IMR-90 (cell line): ENCODE measurements at regions not wholly inside any gene's neighbourhood (a gene's known extent, or its start where the extent isn't known, plus 50 kb on each side); places are given as distances from the start of the nearest gene placed in this dataset.

ENCODE experiments used
- ATAC-seq: fragments of 200-7000 bp; cut with Tn5 transposase; 2 replicates; pipeline ENCODE4 v1.9.1; 2020; ENCODE audit warnings: low read depth, mild to moderate bottlenecking, moderate library complexity
- BruUV-seq: library from RNA; stranded (reverse); fragments of 400-500 nt; replicated peaks from 2 replicates; lab custom pipeline; 2021; lab: Mats Ljungman, UMichigan
- CTCF ChIA-PET: fragments of 300-600 bp; formaldehyde crosslinking; extraction: SDS; loops from one replicate; lab custom pipeline; 2021; ENCODE audit warnings: antibody characterized with exemption; lab: Yijun Ruan, JAX
- POLR2A ChIA-PET: fragments of 300-600 bp; sonication (Branson Sonifier 250); formaldehyde crosslinking; loops from one replicate; lab custom pipeline; 2022; ENCODE audit warnings: antibody characterized with exemption; ENCODE audit not compliant: unreplicated experiment; lab: Charles Lee
- DNase-seq: peaks from one replicate; pipeline ENCODE4 v3.0.0; 2013
- H2AFZ ChIP-seq: replicated peaks from 2 replicates; pipeline ENCODE3; 2013; ENCODE audit warnings: low read length, mild to moderate bottlenecking; ENCODE audit not compliant: poor library complexity
- H2AK5ac ChIP-seq: 2 replicates; pipeline ENCODE4 v1.6.1; 2013; ENCODE audit warnings: low read depth, low read length, inconsistent platforms
- H2AK9ac ChIP-seq: replicated peaks from 2 replicates; pipeline ENCODE3; 2013; ENCODE audit warnings: mild to moderate bottlenecking, low read depth, low read length, moderate library complexity; ENCODE audit not compliant: poor library complexity
- H2BK120ac ChIP-seq: 2 replicates; pipeline ENCODE4 v1.6.1; 2013; ENCODE audit warnings: low read depth, low read length, inconsistent platforms
- H2BK15ac ChIP-seq: 3 replicates; pipeline ENCODE4 v1.6.1; 2013; ENCODE audit warnings: low read depth, low read length, inconsistent platforms
- H2BK20ac ChIP-seq: 2 replicates; pipeline ENCODE4 v1.6.1; 2013; ENCODE audit warnings: low read depth, mild to moderate bottlenecking, inconsistent platforms, low read length, moderate library complexity
- H2BK5ac ChIP-seq: 2 replicates; pipeline ENCODE4 v1.6.1; 2013; ENCODE audit warnings: mild to moderate bottlenecking, low read depth, low read length, inconsistent platforms; ENCODE audit not compliant: poor library complexity, severe bottlenecking
- H3K14ac ChIP-seq: replicated peaks from 2 replicates; pipeline ENCODE4 v1.6.1; 2013; ENCODE audit warnings: low read depth, low read length, inconsistent platforms
- H3K18ac ChIP-seq: 2 replicates; pipeline ENCODE4 v1.6.1; 2013; ENCODE audit warnings: low read depth, low read length, control low read depth
- H3K23ac ChIP-seq: 2 replicates; pipeline ENCODE4 v1.6.1; 2013; ENCODE audit warnings: low read depth, low read length, inconsistent platforms
- H3K27ac ChIP-seq: 2 replicates; pipeline ENCODE4 v1.5.1; 2013; ENCODE audit warnings: mild to moderate bottlenecking, control low read depth, low read length; ENCODE audit not compliant: insufficient read depth
- H3K27me3 ChIP-seq: 2 replicates; pipeline ENCODE4 v1.6.1; 2013; ENCODE audit warnings: low read length; ENCODE audit not compliant: control insufficient read depth, insufficient read depth
- H3K36me3 ChIP-seq: 2 replicates; pipeline ENCODE4 v1.6.1; 2013; ENCODE audit warnings: low read length, mixed read lengths; ENCODE audit not compliant: control insufficient read depth, insufficient read depth
- H3K4ac ChIP-seq: 2 replicates; pipeline ENCODE4 v1.6.1; 2013; ENCODE audit warnings: low read depth, low read length, inconsistent platforms
- H3K4me1 ChIP-seq: 2 replicates; pipeline ENCODE4 v1.6.1; 2013; ENCODE audit warnings: low read length, mixed read lengths; ENCODE audit not compliant: control insufficient read depth, insufficient read depth
- H3K4me2 ChIP-seq: 2 replicates; pipeline ENCODE4 v1.6.1; 2013; ENCODE audit warnings: low read depth, mild to moderate bottlenecking, control low read depth, low read length, moderate library complexity
- H3K4me3 ChIP-seq: 2 replicates; pipeline ENCODE4 v1.5.1; 2013; ENCODE audit warnings: low read depth, mild to moderate bottlenecking, control low read depth, low read length, moderate library complexity; ENCODE audit not compliant: insufficient read depth
- H3K56ac ChIP-seq: 2 replicates; pipeline ENCODE4 v1.6.1; 2013; ENCODE audit warnings: low read length, inconsistent platforms; ENCODE audit not compliant: insufficient read depth; ENCODE audit errors: extremely low read depth
- H3K79me1 ChIP-seq, 2 experiments: 2 replicates each; pipeline ENCODE4 v1.6.1; 2013; ENCODE audit warnings: low read length in 2 of 2, inconsistent platforms in 1 of 2, low read depth in 1 of 2
- H3K9ac ChIP-seq: 2 replicates; pipeline ENCODE4 v1.6.1; 2013; ENCODE audit warnings: low read depth, low read length, control low read depth
- H3K9me1 ChIP-seq: 2 replicates; pipeline ENCODE4 v1.6.1; 2013; ENCODE audit warnings: low read length, inconsistent platforms; ENCODE audit not compliant: insufficient read depth
- H3K9me3 ChIP-seq: 2 replicates; pipeline ENCODE4 v1.6.1; 2013; ENCODE audit warnings: low read length; ENCODE audit not compliant: control insufficient read depth, insufficient read depth
- H4K20me1 ChIP-seq: 2 replicates; pipeline ENCODE4 v1.6.1; 2013; ENCODE audit warnings: low read length, inconsistent platforms; ENCODE audit not compliant: insufficient read depth
- H4K5ac ChIP-seq: 2 replicates; pipeline ENCODE4 v1.6.1; 2013; ENCODE audit warnings: mild to moderate bottlenecking, low read depth, low read length, control low read depth
- H4K8ac ChIP-seq, 2 experiments: 2 replicates each; pipeline ENCODE4 v1.6.1; 2013; ENCODE audit warnings: low read depth in 2 of 2, low read length in 2 of 2, control low read depth in 1 of 2, inconsistent platforms in 1 of 2
- H4K91ac ChIP-seq: 2 replicates; pipeline ENCODE4 v1.6.1; 2013; ENCODE audit warnings: low read depth, low read length, inconsistent platforms; ENCODE audit not compliant: insufficient read depth
- WGBS, 2 experiments: methylation state at CpG; one replicate each; pipeline versions ENCODE4 v1.1.5 to v1.1.7; 2013; ENCODE audit warnings: missing lambda C conversion rate in 2 of 2; ENCODE audit not compliant: insufficient read length in 1 of 2; ENCODE audit errors: extremely low coverage in 2 of 2; 5-methylcytosine and 5-hydroxymethylcytosine counted together
- dilution Hi-C: fragments of 300-500 bp; cut with HindIII; formaldehyde crosslinking; loops from one replicate; pipeline ENCODE4 v1.14.3; 2018; ENCODE audit warnings: low sequenced_read_pairs; ENCODE audit not compliant: unreplicated experiment
- in situ Hi-C: fragments of 300-500 bp; cut with MboI; formaldehyde crosslinking; loops from 3 replicates; pipeline ENCODE4 v1.14.3; 2019; ENCODE audit warnings: low sequenced_read_pairs, inconsistent platforms, mixed read lengths
- intact Hi-C: fragments of 100-400 bp; cut with micrococcal nuclease; formaldehyde crosslinking; loops from 2 replicates; pipeline ENCODE4 v1.10.0; 2022
- TF ChIP-seq, protein P1 (sequence below): fragments of 150-350 bp; IDR thresholded peaks from 2 replicates; pipeline ENCODE4 v1.6.1; 2016; ENCODE audit warnings: low read depth, mild to moderate bottlenecking, low read length, moderate library complexity, borderline replicate concordance

DNA sequence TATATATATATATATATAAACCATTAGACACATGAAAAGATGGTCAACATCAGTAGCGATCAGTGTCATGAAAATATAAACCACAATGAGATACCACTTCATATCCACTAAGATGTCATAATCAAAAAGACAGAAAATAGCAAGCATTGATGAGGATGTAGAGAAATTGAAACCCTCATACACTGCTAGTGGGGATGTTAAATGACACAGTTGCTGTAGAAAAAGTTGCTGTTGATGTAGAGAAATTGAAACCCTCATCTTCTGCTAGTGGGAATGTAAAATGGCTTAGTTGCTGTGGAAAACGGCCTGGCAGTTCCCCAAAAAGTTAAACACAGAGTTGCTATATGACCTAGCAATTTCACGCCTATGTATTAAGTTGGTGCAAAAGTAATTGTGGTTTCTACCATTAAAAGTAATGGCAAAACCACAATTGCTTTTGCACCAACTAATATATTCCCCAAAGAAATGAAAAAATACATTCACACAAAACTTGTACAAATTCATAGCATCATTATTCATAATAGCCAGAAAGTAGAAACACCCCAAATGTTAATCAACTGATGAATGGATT lies 120.5 kb upstream of the ZWINT start:
- H4K5ac ChIP-seq = no peak overlapping the region
- H3K4ac ChIP-seq = no peak overlapping the region
- no peak overlapping the region for H3K4me3 ChIP-seq
- H2BK5ac ChIP-seq = no peak overlapping the region
- H2BK15ac ChIP-seq = no peak overlapping the region
- H4K20me1 ChIP-seq = no peaks in the 10 kb centered on the region
- no peak overlapping the region for H2BK120ac ChIP-seq
- no peak overlapping the region for H4K8ac ChIP-seq
- no peaks in the 10 kb centered on the region for H3K36me3 ChIP-seq
- BruUV-seq = no TSS peak
- no CpG with 5 or more reads among the region's 3 CpGs for WGBS, 2 experiments
- H3K9me3 ChIP-seq = peaks cover 2% of the 10 kb centered on the region; the same call in 1 of the 2 replicates
- H3K23ac ChIP-seq = no peak overlapping the region
- H3K9me1 ChIP-seq = no peaks in the 10 kb centered on the region
- TF ChIP-seq, protein P1, sequence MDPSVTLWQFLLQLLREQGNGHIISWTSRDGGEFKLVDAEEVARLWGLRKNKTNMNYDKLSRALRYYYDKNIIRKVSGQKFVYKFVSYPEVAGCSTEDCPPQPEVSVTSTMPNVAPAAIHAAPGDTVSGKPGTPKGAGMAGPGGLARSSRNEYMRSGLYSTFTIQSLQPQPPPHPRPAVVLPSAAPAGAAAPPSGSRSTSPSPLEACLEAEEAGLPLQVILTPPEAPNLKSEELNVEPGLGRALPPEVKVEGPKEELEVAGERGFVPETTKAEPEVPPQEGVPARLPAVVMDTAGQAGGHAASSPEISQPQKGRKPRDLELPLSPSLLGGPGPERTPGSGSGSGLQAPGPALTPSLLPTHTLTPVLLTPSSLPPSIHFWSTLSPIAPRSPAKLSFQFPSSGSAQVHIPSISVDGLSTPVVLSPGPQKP = no peak
- H2AFZ ChIP-seq = no peak overlapping the region
- ChIA-PET CTCF (no interaction called here), POLR2A (no interaction called here)
- no peaks in the 10 kb centered on the region for H3K4me1 ChIP-seq
- H3K56ac ChIP-seq = no peak overlapping the region
- no peak overlapping the region for H2BK20ac ChIP-seq
- ATAC-seq = no peak
- H3K4me2 ChIP-seq = no peak overlapping the region
- H3K27ac ChIP-seq = no peak overlapping the region
- no peak for DNase-seq
- in situ Hi-C loops = no loop called here
- H3K18ac ChIP-seq = no peak overlapping the region
- H4K91ac ChIP-seq = no peak overlapping the region
- intact Hi-C loops = no loop called here
- H3K14ac ChIP-seq = no peak overlapping the region
- dilution Hi-C loops = no loop called here
- no peak overlapping the region for H3K9ac ChIP-seq
- no peaks in the 10 kb centered on the region for H3K27me3 ChIP-seq
- H2AK5ac ChIP-seq = no peak overlapping the region
- no peak overlapping the region for H2AK9ac ChIP-seq
- H3K79me1 ChIP-seq = no peaks in the 10 kb centered on the region
